GM12865 (cell line): ENCODE measurements at regions not wholly inside any gene's neighbourhood (a gene's known extent, or its start where the extent isn't known, plus 50 kb on each side); places are given as distances from the start of the nearest gene placed in this dataset.
"Not testable (repeated sequence)": the region's sequence is repeated elsewhere in the genome, so short reads cannot be mapped to it uniquely, and the experiment has no call there.

Experiments used
- DNase-seq: peaks from one replicate; pipeline ENCODE4 v3.0.0; 2010; ENCODE audit warnings: low read depth
- H3K4me3 ChIP-seq: 2 replicates; pipeline ENCODE4 v1.5.1; 2011; ENCODE audit warnings: mild to moderate bottlenecking, low read depth, low read length, control low read depth
- TF ChIP-seq, protein P1 (sequence below): IDR thresholded peaks from 2 replicates; pipeline ENCODE4 v1.5.1; 2011; ENCODE audit warnings: low read length, control low read depth, low read depth, inconsistent platforms; ENCODE audit not compliant: insufficient read depth; ENCODE audit errors: missing control alignments

DNA sequence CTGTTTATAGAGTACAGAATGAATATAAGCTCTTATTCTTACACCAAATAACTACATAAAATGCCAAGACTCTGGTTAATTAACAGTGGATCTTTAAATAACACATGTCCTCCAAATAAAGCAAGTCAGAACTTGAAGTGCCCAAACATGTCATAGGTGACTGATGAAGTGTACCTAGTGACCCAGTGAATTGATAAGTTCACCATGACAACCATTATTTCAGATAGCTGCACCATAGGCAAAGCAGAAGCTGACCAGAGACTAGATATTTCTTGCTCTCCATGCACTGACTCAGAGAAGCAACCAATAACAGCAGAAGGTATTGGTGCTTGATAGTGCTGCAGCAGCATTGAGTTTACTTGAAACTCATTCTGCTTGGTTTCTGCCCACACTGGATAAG lies 192.1 kb downstream of the DUSP10 start:
- H3K4me3 ChIP-seq, result no peak overlapping the region
- no peak for DNase-seq
- TF ChIP-seq, protein P1, sequence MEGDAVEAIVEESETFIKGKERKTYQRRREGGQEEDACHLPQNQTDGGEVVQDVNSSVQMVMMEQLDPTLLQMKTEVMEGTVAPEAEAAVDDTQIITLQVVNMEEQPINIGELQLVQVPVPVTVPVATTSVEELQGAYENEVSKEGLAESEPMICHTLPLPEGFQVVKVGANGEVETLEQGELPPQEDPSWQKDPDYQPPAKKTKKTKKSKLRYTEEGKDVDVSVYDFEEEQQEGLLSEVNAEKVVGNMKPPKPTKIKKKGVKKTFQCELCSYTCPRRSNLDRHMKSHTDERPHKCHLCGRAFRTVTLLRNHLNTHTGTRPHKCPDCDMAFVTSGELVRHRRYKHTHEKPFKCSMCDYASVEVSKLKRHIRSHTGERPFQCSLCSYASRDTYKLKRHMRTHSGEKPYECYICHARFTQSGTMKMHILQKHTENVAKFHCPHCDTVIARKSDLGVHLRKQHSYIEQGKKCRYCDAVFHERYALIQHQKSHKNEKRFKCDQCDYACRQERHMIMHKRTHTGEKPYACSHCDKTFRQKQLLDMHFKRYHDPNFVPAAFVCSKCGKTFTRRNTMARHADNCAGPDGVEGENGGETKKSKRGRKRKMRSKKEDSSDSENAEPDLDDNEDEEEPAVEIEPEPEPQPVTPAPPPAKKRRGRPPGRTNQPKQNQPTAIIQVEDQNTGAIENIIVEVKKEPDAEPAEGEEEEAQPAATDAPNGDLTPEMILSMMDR, result no peak

DNA sequence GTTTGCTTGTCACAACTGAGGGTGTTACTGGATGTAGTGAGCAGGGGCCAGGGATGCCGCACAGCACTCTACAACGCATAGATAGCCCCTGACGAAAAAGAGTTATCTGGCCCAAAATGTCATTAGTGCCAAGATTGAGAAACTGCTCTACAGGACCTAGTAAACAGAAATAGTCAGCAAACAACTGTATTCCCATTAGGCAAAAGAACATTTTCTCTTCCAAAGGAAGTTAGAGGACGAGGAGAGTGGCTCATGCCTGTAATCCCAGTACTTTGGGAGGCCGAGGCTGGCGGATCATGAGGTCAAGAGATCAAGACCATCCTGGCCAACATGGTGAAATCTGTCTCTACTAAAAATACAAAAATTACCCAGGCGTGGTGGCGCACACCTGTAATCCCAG lies 189.1 kb downstream of the DUSP10 start:
- DNase-seq, H3K4me3 ChIP-seq: not testable (repeated sequence)

DNA sequence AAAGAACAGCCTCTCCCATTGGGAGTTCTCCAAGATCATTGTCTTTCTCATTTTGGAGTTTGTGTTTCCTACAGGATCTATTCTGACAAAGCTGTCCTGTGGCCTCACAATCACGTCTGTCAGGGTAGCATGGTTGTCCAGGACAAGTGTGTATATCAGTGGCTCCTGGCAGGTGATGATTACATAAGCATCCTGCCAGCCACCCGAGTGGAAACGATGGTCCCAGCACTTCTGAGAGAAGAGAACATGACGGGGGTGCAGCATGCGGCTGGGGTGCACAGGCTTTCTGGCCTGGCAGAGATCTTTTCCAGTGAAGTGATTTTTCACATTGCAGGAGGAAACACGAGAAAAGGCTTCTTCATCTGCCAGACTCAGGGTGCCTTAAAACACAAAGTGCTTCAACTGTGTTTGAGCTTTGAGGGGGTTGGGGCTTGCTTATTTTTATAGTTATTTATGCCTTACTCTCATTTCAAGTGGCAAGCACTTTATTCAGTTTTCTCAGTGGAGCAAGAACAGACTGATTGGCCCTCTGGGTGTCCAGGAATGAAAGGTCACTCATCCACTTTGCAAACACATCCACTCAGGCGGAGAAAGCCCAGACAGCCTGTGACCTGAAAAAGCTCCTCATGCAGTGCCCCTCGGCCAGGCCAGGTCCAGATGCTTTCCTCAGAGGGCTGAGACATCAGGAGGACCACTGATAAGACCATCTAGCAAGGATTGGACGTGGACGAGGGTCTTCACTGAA lies 186.0 kb downstream of the DUSP10 start:
- H3K4me3 ChIP-seq, result no peak overlapping the region
- DNase-seq, result no peak
- TF ChIP-seq, protein P1, result no peak

DNA sequence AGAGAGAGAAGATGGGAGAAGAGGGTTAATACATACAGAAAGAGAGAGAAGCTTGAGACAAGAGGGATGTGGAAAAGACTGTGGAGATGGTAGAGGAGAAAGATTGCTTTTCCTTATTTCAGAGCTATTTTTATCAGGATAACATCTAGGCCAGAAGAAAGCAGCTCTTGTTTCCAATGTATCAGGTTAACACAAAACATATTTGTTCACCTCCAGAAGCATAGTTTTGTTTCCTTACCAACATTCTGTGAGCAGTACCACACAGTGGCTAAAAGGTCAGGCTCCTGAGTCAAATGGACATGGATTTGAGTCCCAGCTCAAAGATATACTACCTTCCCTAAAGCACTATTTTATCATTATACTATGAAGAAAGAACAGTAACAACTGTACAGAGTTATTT lies 185.5 kb downstream of the DUSP10 start:
- TF ChIP-seq, protein P1, result no peak
- H3K4me3 ChIP-seq, result no peak overlapping the region
- no peak for DNase-seq

DNA sequence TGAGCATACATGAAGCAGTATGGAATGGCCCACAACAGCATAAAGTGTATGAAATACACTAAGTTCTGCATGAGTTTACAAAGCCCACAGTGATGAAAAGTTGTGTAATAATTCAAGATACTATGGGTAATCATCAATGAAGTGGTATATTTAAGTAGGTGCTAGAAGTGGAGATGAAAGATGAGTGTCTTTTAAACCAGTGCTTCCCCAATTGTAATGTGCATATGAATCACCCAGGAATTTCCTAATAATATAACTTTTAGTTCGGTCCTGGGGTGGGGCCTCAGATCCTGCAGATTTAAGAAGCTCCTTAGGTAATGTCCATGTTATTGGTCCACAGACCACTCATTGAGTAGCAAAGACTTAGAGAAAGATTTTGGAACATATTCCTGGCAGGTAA lies 184.9 kb downstream of the DUSP10 start:
- DNase-seq, result no peak
- TF ChIP-seq, protein P1, result no peak
- no peak overlapping the region for H3K4me3 ChIP-seq

DNA sequence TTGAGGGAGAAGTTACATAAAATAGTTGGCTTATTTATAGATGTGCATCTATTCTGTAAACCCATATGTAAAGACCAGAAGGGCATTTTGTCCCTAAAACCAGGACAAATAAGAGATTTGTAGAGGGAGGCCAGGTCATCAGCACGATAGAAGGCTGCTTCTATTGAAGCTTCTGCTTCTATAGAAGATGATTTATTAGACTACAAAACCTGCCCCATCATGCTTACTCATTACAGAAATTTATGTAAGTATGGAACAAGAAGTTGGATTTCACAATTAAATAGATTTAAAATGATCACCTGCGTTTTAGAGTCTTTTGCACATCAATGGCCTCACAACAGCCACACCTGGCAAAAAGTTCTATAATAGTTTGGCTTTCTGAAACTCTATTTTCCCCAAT lies 183.5 kb downstream of the DUSP10 start:
- TF ChIP-seq, protein P1, result no peak
- H3K4me3 ChIP-seq, result no peak overlapping the region
- DNase-seq, result no peak

DNA sequence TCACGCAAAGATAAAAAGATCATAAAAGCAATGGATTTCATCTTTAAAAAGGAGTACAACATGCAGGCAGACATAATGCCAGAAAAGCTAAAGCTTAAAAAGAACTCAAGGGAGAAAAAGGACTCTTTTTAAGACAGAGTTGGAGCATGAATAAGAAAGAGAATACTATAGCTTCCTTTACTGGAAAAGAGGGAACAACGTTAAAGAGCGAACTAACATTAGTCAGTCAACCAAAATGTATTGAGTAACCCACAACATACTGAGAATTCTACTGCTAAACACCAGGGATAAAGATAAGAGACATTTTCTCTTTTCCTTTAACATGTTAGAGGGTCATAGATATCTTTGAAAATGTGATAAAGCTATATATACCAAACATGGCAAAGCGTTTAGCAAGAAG lies 182.0 kb downstream of the DUSP10 start:
- no peak for DNase-seq
- TF ChIP-seq, protein P1, result no peak
- H3K4me3 ChIP-seq, result no peak overlapping the region
